Frontal cortex (tissue), 3 donors: ENCODE measurements at regions not wholly inside any gene's neighbourhood (a gene's known extent, or its start where the extent isn't known, plus 50 kb on each side); places are given as distances from the start of the nearest gene placed in this dataset.
"Not testable (repeated sequence)": the region's sequence is repeated elsewhere in the genome, so short reads cannot be mapped to it uniquely, and the experiment has no call there.

Experiments used
- DNase-seq, 2 donors: peaks; one replicate each; pipeline ENCODE4 v3.0.0; 2012; ENCODE audit warnings: low spot score in 2 of 2
- FAIRE-seq: peaks from 2 replicates; lab custom pipeline; 2012; peaks lifted over from hg19 to GRCh38; lab: Jason Lieb, UNC
- donor health status: control.
- donor health status: control.
- donor health status: control.

DNA sequence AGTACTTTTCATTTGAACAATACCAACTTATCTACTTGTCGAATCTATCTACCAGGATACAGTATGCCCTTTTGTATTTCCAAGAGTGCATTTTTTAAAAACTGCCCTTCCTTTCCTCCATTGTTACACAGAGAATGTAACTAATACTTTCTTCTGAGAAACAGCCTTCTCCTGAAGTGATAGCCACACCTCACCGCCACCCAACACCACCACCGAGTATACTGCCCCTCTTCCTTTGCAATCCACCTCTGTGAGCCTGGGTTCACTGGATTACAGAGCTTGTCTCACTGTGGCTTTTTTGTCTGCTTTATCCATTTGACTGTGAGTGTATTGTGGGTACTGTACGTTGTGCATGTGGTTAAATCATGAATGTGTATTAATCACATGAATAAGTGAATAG is 305.4 kb downstream of the KLF12 start:
- DNase-seq = no peak
- no peak for FAIRE-seq

DNA sequence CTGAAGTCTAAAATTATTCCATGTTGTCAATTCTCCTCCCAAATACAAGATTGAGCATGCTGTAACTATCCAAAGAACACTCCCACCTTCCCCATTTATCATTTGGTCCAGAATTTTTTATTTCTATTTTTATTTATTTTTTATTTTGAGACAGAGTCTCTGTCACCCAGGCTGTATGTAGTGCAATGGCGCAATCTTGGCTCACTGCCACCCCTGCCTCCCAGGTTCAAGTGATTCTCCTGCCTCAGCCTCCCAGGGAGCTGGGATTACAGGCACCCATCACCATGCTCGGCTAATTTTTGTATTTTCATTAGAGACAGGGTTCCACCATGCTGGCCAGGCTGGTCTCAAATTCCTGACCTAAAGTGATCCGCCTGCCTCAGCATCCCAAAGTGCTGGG is 306.8 kb downstream of the KLF12 start:
- no peak for FAIRE-seq
- no peak for DNase-seq

DNA sequence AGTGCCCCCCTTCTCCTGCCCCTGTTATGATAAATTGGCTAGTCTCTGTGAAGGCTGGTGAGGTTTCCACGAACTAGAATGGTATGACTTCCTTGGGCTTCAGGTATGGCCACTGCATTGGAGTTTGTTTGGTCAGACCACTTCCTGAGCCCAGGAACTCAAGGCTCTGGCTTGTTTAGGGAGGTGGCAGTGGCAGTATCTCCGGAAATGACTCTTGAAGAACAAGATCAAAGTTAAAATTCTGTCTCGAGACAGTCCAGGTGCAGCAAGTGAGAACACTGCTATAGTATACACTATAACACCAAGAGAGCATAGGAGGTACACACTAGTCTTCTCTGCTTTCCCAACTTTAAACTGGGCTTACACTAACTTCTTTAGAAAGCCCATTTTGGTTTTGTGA is 309.1 kb downstream of the KLF12 start:
- FAIRE-seq (no peak), DNase-seq (no peak)

DNA sequence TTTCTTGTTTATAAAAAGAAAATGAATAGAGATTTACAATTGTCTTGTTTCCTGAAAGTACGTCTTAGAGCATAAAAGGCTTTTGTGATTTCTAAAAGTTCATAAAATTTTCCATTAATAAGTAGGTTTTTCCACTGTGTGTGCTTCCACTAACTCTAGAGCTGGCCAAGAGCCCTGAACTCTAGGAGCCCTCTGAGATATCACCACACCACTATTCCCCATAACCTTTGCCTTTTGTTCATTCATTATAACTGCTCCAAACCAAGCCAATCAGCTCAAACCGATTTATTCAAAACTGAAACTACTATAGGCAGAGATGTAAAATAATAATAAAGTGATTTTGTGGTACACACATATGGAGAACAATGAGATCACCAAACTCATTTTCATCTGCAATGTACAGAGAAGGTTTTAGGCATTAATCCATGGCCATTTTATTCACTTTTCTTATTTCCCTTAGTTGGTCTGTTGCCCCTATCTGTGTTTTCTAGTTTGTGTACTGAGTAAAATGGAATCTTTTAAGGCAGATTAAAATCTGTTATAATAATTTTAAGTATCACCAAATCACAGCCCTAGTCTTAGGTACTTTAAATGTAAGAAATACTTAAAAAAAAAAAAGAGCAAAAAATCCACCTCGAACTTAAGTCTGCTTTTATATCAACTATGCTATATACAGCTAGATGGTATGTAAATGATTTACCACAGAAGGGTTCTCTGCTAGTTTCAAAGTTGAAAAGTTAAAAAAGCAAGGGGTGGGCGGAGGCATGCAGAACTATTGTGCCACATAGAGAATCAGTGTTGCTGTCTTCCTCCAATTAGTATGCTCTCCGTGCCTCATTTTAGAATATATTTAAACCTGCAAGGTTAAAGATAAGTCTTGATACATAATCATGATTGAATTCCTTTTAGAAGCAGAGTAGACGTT is 311.3 kb downstream of the KLF12 start:
- FAIRE-seq (no peak), DNase-seq (no peak)

DNA sequence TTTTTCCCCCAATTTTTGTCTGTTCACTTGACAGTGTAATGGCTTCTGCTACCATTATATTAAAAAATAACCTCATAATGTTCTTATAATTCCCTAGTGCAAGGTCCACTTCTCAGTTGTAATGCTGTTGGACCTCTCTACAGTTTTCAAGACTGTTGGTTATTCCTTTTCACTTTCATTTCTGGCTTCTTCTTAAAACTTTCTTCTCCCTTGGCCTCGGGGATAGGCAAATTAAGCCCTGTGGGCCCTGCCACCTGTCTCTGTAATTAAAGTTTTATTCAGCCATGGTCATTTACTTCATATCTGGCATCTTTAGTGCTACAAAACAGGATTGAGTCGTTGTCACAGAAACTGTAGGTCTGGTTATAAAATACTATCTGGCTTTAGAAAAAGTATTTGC is 313.5 kb downstream of the KLF12 start:
- DNase-seq = no peak
- FAIRE-seq = no peak

DNA sequence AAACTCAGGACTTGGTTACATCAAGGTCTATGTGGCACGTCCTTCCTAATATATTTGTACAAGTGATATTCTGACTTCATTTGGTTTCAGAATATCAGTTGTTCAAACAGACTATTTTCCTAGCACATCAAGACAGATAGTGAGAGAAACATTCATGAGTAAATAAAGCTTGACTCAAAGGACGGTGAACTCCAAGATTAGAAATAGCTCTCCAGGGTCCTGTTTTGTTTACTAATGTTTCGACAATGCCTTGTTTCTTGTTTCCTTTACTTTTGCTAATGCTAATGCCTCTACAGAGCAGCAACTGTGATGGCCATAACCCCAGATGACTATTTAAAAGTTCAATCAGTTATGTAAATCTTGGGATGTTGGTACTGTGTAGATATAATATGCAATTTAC is 313.9 kb downstream of the KLF12 start:
- FAIRE-seq (no peak), DNase-seq (no peak)

DNA sequence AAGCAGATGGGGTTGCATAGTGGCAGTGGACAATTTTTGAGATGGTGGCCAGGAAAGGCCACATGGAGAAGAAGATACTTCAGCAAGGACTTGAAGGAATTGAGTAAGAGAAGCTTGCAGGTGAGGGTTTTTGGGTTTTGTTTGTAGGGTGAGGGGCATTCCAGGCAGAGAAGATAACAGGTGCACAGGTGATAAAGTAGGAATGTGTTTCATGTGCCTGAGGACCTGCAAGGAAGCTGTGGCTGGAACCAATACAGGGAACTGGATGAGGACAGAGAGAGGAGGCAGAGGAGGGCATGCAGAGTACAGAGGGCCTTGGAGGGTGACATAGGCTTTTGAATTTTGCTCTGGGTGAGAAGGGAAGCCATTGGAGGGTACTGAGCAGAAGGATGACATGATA is 314.5 kb downstream of the KLF12 start:
- FAIRE-seq (no peak), DNase-seq (no peak)

DNA sequence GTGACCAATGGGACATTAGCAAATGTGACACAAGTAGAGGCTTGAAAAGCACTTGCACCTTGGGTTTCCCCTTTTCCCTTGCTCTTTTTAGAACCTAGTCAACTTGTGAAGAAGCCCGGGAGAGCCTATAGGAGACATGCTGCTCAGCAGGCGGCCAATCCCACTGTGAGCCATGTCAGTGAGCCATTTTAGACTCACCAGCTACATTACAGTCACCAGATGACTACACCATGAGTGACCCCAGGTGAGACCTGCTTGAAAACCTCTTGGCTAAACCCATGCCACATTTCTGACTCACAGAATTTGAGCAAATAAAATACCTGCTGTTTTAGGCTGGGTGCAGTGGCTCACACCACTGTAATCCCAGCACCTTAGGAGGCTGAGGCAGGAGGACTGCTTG is 317.5 kb downstream of the KLF12 start:
- DNase-seq = no peak
- no peak for FAIRE-seq

DNA sequence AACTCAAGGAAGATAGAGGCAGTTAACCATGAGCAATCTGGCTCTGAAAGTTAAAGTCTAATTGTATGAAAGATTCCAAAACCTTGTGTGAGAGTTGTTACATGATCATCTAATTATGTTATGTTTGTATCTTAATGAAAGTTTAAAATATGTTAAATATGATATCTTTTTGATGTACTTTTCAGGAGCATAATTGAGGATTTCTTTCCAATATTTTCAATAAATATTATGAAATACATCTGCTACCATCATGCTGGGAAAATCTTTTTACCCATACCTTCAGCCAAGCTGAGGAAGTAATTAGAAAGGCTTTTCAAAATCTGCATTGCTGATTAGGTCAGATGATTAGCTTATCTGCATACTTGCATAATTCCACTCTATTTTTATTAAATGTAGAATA is 318.4 kb downstream of the KLF12 start:
- DNase-seq (no peak), FAIRE-seq (no peak)

DNA sequence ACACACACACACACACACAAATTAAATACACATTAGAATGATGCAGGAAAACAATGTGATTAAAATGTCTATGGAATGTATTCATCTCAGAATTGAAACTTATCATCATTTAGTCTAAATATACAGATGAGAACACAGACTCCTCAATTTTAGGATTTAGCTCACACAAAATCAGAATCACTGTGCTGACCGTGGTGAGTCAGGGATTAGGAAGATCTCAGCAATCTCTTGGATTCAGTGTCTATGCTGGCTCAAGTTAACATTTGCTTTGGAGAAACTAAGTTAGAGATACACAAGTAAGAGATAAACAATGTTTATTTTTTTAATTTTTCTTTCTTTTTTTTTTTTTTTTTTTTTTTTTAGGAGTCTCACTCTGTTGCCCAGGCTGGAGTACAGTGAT is 323.6 kb downstream of the KLF12 start:
- no peak for FAIRE-seq
- no peak for DNase-seq

DNA sequence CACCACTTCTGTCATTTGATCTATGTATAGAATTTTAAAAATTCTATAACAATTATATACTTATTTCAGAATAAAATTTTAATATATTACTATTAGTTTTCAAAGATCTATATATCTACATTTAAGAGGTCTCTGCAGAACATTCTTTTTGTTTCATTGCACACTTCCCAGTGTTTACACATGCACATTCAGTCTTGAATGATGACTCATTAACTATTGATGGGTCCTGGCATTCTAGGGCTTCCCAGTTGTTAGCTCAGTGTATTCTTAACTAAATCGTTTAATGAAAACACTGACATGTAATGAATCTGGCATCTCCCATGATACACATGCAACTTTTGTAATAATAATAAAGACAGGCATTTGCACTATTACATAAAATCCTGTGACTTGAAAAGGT is 324.6 kb downstream of the KLF12 start:
- peak; percentile 3 for FAIRE-seq
- DNase-seq = no peak

DNA sequence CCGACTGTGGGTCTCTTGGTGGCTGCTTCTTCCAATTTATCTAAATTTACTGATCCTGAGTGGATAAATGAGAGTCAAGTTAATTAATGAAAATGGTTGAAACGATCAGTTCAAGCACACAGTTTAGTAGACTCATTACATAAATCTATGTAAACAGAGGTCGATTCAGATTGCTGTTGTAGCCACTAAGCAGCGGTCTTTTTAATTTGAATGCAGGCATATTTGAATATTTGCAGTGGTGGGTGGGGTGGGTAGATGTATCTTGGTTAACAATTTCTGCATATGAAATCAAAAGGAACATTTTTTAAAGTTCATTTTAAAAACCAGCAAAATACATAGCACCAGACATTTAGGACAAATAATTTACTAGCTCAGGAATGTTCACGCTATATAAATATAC is 325.9 kb downstream of the KLF12 start:
- FAIRE-seq (no peak), DNase-seq (no peak)

DNA sequence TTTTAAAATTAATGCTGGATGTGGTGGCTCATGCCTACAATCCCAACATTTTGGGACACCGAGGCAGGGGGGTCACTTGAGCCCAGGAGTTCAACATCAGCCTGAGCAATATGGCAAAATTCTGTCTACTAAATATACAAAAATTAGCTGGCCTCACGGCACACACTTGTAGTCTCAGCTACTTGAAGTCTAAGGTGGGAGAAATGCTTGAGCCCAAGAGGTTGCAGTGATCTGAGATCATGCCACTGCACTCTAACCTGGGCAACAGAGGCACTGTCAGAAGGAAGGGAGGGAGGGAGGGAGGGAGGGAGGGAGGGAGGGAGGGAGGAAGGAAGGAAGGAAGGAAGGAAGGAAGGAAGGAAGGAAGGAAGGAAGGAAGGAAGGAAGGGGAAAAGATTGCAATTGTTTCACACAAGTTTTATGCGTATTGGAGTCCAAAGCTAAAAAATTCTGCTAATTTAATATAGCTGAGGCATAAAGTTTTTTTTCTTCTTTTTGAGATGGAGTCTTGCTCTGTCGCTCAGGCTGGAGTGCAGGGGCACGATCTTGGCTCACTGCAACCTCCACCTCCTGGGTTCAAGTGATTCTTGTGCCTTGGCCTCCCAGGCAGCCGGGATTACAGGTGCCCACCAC is 328.8 kb downstream of the KLF12 start:
- DNase-seq, FAIRE-seq: not testable (repeated sequence)

DNA sequence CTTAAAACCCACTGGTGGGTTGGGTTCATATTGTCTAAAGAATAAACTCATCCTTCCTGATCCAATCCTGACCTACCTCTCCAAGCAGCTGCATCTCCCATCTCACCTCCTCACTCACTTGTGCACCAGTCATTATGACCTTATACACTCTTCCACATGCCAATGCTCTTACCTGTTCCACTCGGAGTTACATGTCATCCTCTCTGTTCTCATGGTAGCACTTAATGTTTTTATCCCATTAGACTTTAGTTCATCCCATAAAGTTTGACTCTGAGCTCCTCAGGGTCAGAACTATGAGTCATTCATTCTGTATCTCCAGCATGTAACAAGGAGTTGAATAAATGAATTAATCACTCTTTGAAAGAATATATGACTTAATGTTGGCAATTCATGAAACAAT is 330.2 kb downstream of the KLF12 start:
- FAIRE-seq (no peak), DNase-seq (no peak)

DNA sequence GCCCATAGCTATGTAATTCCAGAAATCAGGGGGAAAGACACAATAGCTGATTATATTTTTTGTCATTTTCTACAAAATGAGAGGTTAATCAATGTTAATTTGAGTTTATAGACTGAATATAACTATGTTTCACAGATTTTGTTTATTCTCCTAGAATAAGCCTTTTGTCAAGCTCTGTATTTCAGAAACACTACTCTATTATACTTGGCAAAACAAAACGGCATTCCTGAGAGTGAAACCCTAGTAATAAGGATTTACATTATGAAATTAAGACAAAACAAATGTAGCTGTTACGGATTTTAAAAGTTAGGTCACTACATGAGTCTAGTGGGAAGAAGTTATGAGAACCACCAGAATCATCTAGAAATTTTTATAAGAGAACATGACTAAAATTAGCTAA is 334.2 kb downstream of the KLF12 start:
- no peak for DNase-seq
- no peak for FAIRE-seq

DNA sequence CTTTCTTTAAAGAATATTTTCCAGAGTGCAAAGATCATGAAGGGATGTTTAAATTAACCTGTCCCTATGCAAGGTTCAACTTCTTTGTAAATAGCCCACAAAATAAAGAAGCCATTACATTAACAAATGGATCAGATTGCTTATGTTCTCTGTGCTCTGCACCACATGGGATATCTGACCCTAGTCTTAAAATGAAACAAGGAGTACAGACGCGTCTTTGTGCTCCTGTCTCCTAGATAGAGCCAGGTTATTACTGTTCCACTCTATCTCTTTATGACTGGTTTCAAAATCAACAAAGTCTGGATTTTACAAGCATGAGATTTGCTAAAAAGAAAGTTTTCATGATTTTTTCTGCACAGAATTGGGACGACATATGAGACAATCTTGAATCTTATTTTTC is 339.4 kb downstream of the KLF12 start:
- FAIRE-seq = no peak

DNA sequence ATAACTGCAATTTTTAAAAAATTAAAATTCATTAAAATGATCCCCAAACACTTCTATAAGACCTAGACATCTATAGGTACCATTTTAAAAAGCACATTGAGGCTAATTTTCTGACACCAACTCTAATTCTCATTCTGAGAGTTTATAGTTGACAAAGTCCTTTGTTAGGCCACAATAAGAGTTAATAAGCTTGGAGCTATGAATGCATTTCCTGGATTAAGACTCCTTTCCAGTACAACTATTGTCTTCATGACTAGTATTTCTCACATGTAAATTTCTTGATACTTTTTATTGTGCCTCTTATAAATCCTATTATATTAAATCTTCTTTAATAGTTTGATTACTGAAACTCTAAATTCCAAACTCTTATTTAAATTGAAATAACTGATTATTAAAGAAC is 340.8 kb downstream of the KLF12 start:
- DNase-seq (no peak), FAIRE-seq (no peak)

More for the DNA sequence above, 339.4 kb downstream of the KLF12 start:
- no peak for DNase-seq

DNA sequence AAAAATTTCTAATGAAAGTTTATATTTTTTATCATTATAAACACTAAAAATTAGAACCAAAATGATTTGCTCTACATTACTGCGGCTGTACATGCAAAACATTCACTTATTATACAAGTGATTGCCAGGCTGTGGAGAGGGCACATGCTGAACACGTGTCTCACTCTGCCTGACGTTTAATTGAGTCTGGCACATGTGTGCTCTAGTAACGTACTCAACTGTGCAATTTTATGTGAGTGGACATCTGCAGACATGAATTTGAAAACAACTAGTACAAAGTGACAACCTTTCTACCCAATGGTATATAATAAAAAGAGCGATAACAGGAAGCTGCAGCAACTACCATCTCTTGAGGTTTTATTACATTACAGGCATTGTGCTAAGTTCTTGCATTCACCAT is 341.4 kb downstream of the KLF12 start:
- DNase-seq = no peak
- FAIRE-seq = no peak

DNA sequence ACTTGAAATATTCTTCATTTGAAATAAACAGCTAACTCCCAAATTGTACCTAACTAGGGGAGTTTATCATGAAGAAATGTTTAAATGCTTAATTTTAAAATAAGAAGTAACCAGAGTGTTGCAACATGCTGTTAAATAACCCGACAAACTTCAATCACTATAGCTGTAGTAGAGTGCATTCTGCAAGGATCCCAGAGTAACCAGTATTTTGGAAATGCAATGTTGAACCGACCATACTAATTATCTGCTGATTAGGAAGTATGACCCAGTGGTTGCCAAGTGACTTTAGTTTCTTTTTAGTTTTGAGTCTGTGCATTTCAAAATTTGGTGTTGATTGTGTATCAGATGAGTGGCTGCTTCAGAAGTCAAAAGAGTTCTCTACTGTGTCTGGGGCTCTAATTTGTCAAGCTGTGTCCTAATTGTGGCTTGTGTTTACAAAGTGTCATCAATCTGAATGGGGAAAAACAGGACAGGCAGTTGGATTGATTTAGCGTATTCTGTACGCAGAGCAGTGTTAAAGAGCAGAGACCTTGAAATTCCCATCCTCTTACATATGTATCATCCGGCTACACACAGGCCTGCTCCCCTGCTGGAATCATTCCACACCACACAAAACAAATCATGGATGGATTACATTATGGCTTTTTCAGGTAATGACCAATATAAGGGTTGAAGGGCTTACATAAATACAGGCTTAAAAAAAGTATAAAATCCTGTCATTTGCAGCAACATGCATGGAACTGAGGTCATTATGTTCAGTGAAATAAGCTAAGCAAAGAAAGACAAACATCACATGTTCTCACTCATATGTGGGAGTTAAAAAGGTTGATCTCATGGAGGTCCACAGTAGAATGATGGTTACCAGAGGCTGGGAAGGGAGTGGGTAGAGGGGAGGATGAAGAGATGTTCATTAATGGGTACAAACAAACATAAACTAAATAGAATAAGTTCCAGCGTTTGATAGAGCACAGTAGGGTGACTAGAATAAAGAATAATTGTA is 351.5 kb downstream of the KLF12 start:
- no peak for FAIRE-seq
- DNase-seq = no peak

DNA sequence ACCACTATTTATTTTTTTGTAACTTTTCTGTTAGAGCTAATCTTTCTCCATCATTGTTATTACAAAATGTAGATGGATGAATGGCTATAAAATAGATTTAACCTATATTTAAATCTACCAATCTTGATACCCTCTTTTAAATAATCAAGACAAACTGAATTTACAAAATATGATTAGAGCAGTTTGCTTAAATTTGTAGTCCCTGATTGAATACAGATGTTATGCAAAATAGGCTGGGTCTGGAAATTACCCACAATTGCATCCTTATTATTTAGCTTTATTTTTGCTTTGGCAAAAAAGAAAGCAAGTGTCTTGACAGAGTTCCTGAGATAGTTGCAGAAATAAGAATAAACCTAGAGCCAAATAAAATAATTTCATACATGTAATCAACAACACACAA is 352.8 kb downstream of the KLF12 start:
- no peak for DNase-seq
- no peak for FAIRE-seq
